ENCODE measurements at regions not wholly inside any gene's neighbourhood (a gene's known extent, or its start where the extent isn't known, plus 50 kb on each side); places are given as distances from the start of the nearest gene placed in this dataset.

DNA sequence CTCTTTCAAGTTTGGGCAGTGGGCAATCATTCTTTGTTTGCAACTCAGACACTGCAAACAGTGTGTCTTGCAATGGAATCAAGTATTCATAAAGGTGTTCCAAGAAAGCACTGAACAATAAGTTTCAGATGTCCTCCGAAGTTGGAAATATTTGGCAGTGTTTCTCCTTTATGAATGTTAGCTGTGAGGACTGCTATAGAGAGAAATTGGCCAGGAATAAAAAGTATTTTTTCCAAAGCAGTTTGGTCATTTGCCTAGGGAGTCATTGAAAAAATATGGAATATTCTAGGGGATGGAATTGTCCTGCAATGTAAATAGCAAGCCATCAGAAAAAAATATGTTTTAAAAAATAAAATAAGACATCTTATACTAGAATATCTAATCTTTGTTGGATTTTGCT lies 688.6 kb upstream of the SEMA6A start:
- no peak for DNase-seq
- Histone ChIP-seq H3K4me1 (ENCODE audit: insufficient read depth, low read length) (peaks cover 3% of the 10 kb centered on the region; the same call in 1 of the 2 replicates), H3K9me3 (ENCODE audit: control insufficient read depth, low read depth, low read length) (no peaks in the 10 kb centered on the region), H2BK15ac (ENCODE audit: low read depth, low read length) (no peak overlapping the region), H3K27me3 (ENCODE audit: insufficient read depth, low read length) (no peaks in the 10 kb centered on the region), H2BK12ac (ENCODE audit: insufficient read length, low read depth, low read length) (no peak overlapping the region), H3K23ac (ENCODE audit: insufficient read length, low read depth, low read length) (no peak overlapping the region), H3K56ac (ENCODE audit: insufficient read length, low read depth, low read length) (no peak overlapping the region), H4K5ac (ENCODE audit: insufficient read length, low read depth, low read length) (no peak overlapping the region), H2BK5ac (ENCODE audit: insufficient read length, low read length) (no peak overlapping the region), H3K79me2 (ENCODE audit: insufficient read depth, low read length) (no peaks in the 10 kb centered on the region), H2BK120ac (ENCODE audit: low read depth, low read length, poor library complexity, severe bottlenecking) (no peak overlapping the region), H3K4ac (ENCODE audit: low read depth, low read length) (no peak overlapping the region), H3K14ac (ENCODE audit: insufficient read depth, low read length) (no peak overlapping the region), H3K27ac (ENCODE audit: insufficient read length, low read depth, low read length) (no peak overlapping the region), H3K18ac (ENCODE audit: insufficient read length, low read depth, low read length) (no peak overlapping the region), H4K91ac (ENCODE audit: insufficient read length, low read depth, low read length) (no peak overlapping the region), H3K23me2 (ENCODE audit: insufficient read length, low read depth, low read length, poor library complexity, severe bottlenecking) (no peaks in the 10 kb centered on the region), H3K9ac (ENCODE audit: extremely low read depth, insufficient read length, low read length) (no peak overlapping the region), H4K20me1 (ENCODE audit: control insufficient read depth, insufficient read depth, insufficient read length) (no peaks in the 10 kb centered on the region), H2AFZ (ENCODE audit: low read length) (no peak overlapping the region), H3K79me1 (ENCODE audit: insufficient read depth, low read depth, low read length, poor library complexity, severe bottlenecking) (no peaks in the 10 kb centered on the region), H2AK5ac (ENCODE audit: insufficient read length, low read length) (no peak overlapping the region), H4K8ac (replicated peaks; ENCODE audit: insufficient read length, low read depth, low read length) (no peak overlapping the region), H2BK20ac (ENCODE audit: low read depth, low read length, poor library complexity, severe bottlenecking) (no peak overlapping the region), H3T11ph (ENCODE audit: low read length) (no peak overlapping the region), H3K4me2 (ENCODE audit: insufficient read depth, insufficient read length, low read length) (no peak overlapping the region)
- peaks cover 12 to 24% (median 12%) of the 10 kb centered on the region in 3 experiments for H3K36me3 Mint-ChIP-seq (ENCODE audit: insufficient read depth in 1 of 3, low read depth in 3 of 3)
- no peak overlapping the region for H3K27ac Mint-ChIP-seq
- no CpG with 5 or more reads among the region's 1 CpG for WGBS (ENCODE audit: extremely low coverage, insufficient read length, low lambda C conversion rate)
- no peak overlapping the region for H3K4me3 Mint-ChIP-seq
- peaks cover 4 to 5% of the 10 kb centered on the region in 2 experiments; a peak in 3 of 4 replicates for H3K4me1 Mint-ChIP-seq
- TF ChIP-seq, protein P1, sequence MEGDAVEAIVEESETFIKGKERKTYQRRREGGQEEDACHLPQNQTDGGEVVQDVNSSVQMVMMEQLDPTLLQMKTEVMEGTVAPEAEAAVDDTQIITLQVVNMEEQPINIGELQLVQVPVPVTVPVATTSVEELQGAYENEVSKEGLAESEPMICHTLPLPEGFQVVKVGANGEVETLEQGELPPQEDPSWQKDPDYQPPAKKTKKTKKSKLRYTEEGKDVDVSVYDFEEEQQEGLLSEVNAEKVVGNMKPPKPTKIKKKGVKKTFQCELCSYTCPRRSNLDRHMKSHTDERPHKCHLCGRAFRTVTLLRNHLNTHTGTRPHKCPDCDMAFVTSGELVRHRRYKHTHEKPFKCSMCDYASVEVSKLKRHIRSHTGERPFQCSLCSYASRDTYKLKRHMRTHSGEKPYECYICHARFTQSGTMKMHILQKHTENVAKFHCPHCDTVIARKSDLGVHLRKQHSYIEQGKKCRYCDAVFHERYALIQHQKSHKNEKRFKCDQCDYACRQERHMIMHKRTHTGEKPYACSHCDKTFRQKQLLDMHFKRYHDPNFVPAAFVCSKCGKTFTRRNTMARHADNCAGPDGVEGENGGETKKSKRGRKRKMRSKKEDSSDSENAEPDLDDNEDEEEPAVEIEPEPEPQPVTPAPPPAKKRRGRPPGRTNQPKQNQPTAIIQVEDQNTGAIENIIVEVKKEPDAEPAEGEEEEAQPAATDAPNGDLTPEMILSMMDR (conservative IDR thresholded peaks at IDR 0.05) = no peak
- peaks cover 18 to 25% of the 10 kb centered on the region in 2 experiments for H3K9me3 Mint-ChIP-seq
- H3K27me3 Mint-ChIP-seq (ENCODE audit: low read depth) = no peaks in the 10 kb centered on the region
